Endothelial cell (in vitro differentiated cells): ENCODE measurements at regions not wholly inside any gene's neighbourhood (a gene's known extent, or its start where the extent isn't known, plus 50 kb on each side); places are given as distances from the start of the nearest gene placed in this dataset.

Experiments used
- DNase-seq: peaks from one replicate; pipeline ENCODE4 v3.0.0; 2021; ENCODE audit warnings: low spot score
- H3K27ac Mint-ChIP-seq: one replicate; pipeline ENCODE4 v1.8.0; 2021; ENCODE audit warnings: mixed read lengths, inconsistent platforms; ENCODE audit not compliant: unreplicated experiment
- H3K27me3 Mint-ChIP-seq: one replicate; pipeline ENCODE4 v1.8.0; 2021; ENCODE audit warnings: mild to moderate bottlenecking, moderate library complexity, mixed read lengths, inconsistent platforms; ENCODE audit not compliant: unreplicated experiment
- H3K36me3 Mint-ChIP-seq: one replicate; pipeline ENCODE4 v1.8.0; 2021; ENCODE audit warnings: mild to moderate bottlenecking, low read depth, mixed read lengths, inconsistent platforms; ENCODE audit not compliant: unreplicated experiment
- H3K4me1 Mint-ChIP-seq: one replicate; pipeline ENCODE4 v1.8.0; 2021; ENCODE audit warnings: mild to moderate bottlenecking, mixed read lengths, inconsistent platforms; ENCODE audit not compliant: unreplicated experiment
- H3K4me3 Mint-ChIP-seq: one replicate; pipeline ENCODE4 v1.8.0; 2021; ENCODE audit warnings: mild to moderate bottlenecking, mixed read lengths, inconsistent platforms; ENCODE audit not compliant: unreplicated experiment
- H3K9me3 Mint-ChIP-seq: one replicate; pipeline ENCODE4 v1.8.0; 2021; ENCODE audit warnings: mixed read lengths, inconsistent platforms; ENCODE audit not compliant: unreplicated experiment
- CTCF ChIP-seq: fragments of 200-600 bp; sonication (generic); IDR thresholded peaks from one replicate; pipeline ENCODE4 v1.5.0; 2021; ENCODE audit warnings: antibody characterized with exemption; ENCODE audit not compliant: unreplicated experiment

- TF ChIP-seq CTCF = no peak
- Mint-ChIP-seq H3K4me3 (no peak overlapping the region), H3K27me3 (peaks cover 3% of the 10 kb centered on the region), H3K36me3 (no peaks in the 10 kb centered on the region), H3K27ac (no peak overlapping the region), H3K9me3 (no peaks in the 10 kb centered on the region), H3K4me1 (peaks cover 2% of the 10 kb centered on the region)
- DNase-seq = no peak
These were observed 290.5 kb upstream of the HS6ST1 start for GRCh38 chr2:128608921-128609880.

DNA sequence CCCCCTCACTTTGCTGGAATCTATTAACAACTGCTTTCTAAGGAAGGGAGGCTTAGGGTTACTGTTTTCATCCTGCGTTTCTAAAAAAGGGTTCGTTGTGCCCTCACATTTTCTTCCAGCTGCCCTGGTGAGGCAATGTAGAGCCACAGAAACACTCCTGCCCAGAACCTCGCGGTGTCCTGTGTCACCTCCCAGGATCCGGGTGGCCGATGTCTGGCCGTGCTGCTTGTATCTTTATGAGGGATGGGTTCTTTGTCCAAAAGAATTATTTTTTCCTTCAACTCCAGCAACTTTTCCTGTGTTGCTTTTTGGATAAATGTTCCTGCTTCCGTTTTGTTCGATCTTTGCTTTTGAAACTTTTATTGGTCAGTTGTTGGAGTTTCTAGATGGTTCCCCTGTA lies 291.8 kb upstream of the HS6ST1 start:
- TF ChIP-seq CTCF = no peak
- Mint-ChIP-seq H3K9me3 (no peaks in the 10 kb centered on the region), H3K27ac (no peak overlapping the region), H3K27me3 (peaks cover 1% of the 10 kb centered on the region), H3K4me3 (no peak overlapping the region), H3K4me1 (peaks cover 2% of the 10 kb centered on the region), H3K36me3 (no peaks in the 10 kb centered on the region)
- DNase-seq = no peak

DNA sequence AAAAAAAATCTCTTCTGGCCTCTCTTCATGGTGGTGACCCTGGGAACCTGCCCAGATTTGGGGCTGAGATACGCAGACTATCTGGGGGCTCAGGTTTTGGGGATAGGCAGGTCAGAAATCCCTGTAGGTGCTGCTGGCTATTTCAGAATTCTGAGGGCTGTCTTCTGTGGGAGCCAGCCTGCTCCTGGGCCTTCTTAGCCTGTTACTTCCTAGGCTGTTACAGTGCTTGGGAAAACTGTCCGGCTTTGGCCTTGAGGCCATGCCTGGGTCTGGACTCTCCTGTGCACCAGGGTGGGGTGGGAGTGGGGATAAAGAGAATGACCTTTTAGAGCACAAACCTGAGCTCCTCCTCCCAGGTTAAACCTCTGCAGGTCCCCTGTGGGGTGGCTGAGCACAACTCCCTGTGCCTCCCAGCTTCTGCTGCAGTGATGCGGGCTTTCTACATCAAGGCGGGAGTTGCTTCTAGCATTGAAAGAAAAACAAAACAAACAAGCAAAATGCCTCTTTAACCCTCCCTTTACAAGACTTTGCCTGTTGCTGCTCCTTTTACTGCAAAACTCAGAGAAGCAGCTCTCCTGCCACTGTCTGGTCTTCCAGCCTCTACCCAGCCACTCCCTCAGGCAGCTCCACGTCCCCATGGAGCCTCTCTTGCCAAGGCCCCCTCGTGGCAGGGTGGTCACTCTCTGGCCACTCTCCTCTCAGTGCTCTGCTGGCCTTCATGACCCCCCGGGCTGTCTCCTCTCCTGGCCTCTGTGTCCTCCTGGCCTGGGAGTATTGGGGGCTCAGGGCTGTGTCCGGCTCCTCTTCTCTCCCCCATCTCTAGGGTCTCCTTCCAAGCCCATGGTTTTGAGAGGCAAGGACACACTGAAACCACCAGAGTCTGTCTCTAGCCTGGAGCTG lies 293.0 kb upstream of the HS6ST1 start:
- H3K4me1 Mint-ChIP-seq = peaks cover 2% of the 10 kb centered on the region
- H3K36me3 Mint-ChIP-seq = no peaks in the 10 kb centered on the region
- peaks cover 3% of the 10 kb centered on the region for H3K27me3 Mint-ChIP-seq
- H3K27ac Mint-ChIP-seq = no peak overlapping the region
- H3K9me3 Mint-ChIP-seq = no peaks in the 10 kb centered on the region
- DNase-seq = no peak
- no peak overlapping the region for H3K4me3 Mint-ChIP-seq
- no peak for TF ChIP-seq CTCF

- Mint-ChIP-seq H3K36me3 (no peaks in the 10 kb centered on the region), H3K4me1 (peaks cover 2% of the 10 kb centered on the region), H3K27ac (no peak overlapping the region), H3K27me3 (peaks cover 3% of the 10 kb centered on the region), H3K4me3 (no peak overlapping the region), H3K9me3 (no peaks in the 10 kb centered on the region)
- DNase-seq = no peak
- no peak for TF ChIP-seq CTCF
These were observed 294.0 kb upstream of the HS6ST1 start for GRCh38 chr2:128612628-128613027.
